ENCODE measurements at regions not wholly inside any gene's neighbourhood (a gene's known extent, or its start where the extent isn't known, plus 50 kb on each side); places are given as distances from the start of the nearest gene placed in this dataset.

- DNase-seq (ENCODE audit: low read depth, low spot score) = no peak
Observed at GRCh38 chr4:74682567-74683359, 111.6 kb downstream of the BTC start.

DNA sequence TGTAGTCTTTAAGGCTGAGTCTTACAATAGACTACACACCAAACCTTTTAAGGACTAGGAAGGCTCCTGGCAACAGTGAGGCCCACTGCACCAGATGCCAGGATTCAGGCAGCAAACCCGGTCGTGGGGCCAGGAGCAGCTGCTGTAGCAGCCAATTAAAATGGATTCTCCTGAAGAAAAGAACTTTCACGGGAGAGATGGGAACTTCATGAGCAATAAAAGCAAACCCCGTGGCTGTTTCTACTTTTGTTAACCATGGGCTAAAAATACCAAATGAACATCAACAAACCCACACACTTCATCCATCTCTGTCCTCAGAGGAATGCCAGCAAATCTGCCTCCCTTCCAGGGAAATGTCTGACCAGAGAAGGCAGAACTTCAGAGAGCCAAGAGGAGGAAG, 101.4 kb downstream of the BTC start:
- DNase-seq (ENCODE audit: low read depth, low spot score) = no peak

Data from brain pericyte (primary cell).